HEK293 (cell line): ENCODE measurements at regions not wholly inside any gene's neighbourhood (a gene's known extent, or its start where the extent isn't known, plus 50 kb on each side); places are given as distances from the start of the nearest gene placed in this dataset.

Source experiments
- BCL11A ChIP-seq: fragments of 450-650 bp; formaldehyde crosslinking; IDR thresholded peaks from 2 replicates; pipeline ENCODE4 v1.5.1; 2016; ENCODE audit warnings: low read depth, missing biosample characterization, missing genetic modification characterization
- CTCF ChIP-seq: fragments of 450-650 bp; formaldehyde crosslinking; IDR thresholded peaks from 2 replicates; pipeline ENCODE4 v1.5.1; 2016; ENCODE audit warnings: missing biosample characterization, missing genetic modification characterization
- TCF7L2 ChIP-seq: IDR thresholded peaks from 2 replicates; pipeline ENCODE4 v1.6.1; 2011; ENCODE audit warnings: low read depth, mild to moderate bottlenecking, inconsistent platforms, low read length, moderate library complexity, borderline replicate concordance
- ZBTB26 ChIP-seq: fragments of 450-650 bp; formaldehyde crosslinking; optimal IDR thresholded peaks from 2 replicates; pipeline ENCODE3; 2016; ENCODE audit warnings: missing biosample characterization, mild to moderate bottlenecking, missing genetic modification characterization

- TF ChIP-seq BCL11A (no peak), CTCF (tag by site-specific recombination) (no peak), TCF7L2 (no peak), ZBTB26 (no peak)
Observed at GRCh38 chr15:70193734-70194133, 96.0 kb upstream of the TLE3 start.
